ENCODE measurements at regions not wholly inside any gene's neighbourhood (a gene's known extent, or its start where the extent isn't known, plus 50 kb on each side); places are given as distances from the start of the nearest gene placed in this dataset.

DNA sequence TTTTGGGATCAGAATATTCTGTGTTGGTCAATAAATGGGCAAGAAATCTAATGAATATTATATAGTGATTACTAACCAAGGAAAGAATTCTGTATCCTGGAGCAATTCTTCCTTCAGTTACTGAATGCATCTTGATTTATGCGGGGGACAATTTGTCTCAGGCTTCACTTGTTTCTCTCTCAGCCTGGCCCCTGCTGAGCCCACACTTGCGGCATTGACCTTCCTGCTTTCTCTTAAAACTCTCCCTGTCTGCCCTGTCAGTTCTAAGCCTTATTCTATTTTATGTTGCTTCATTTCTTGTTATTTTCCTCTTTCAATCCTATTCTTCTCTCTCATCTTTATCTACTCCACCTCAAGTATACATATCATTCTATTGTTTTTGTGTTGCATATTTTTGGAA is 122.1 kb upstream of the TPK1 start:
- WGBS, result 58% methylated on average over 2 of the region's 2 CpGs
- DNase-seq (no peak), ATAC-seq (no peak)
- H3K27ac ChIP-seq (ENCODE audit: low read length), result no peak overlapping the region
- H3K27me3 ChIP-seq (ENCODE audit: control insufficient read depth, insufficient read depth), result no peaks in the 10 kb centered on the region
- intact Hi-C loops (cut with DNase I), result no loop called here
- H3K4me1 ChIP-seq (ENCODE audit: control insufficient read depth, insufficient read depth, low read length), result no peaks in the 10 kb centered on the region
- no peak overlapping the region for H3K4me3 ChIP-seq (ENCODE audit: low read length)
- H3K9me3 ChIP-seq (ENCODE audit: control insufficient read depth, low read length), result no peaks in the 10 kb centered on the region

DNA sequence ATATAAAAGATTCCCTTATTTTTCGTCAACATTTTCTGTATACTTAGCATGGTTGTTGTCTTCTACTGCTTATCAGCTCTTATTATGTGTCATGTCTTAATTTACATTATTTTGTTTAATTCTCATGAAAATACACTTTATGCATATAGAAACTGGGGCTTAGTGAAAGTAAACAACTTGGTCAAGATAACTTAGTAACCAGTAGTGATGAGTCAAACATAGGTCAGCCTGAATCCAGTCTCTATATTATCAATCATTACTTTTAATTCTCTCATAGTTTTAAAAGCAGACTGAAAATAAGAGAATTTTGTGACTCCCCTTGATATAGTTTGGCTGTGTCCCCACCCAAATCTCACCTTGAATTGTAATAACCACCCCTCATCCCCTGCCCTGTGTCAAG is 119.6 kb upstream of the TPK1 start:
- WGBS, result 87% methylated on average over 1 of the region's 1 CpG
- no peak for DNase-seq
- H3K27ac ChIP-seq (ENCODE audit: low read length), result no peak overlapping the region
- no peaks in the 10 kb centered on the region for H3K9me3 ChIP-seq (ENCODE audit: control insufficient read depth, low read length)
- no peaks in the 10 kb centered on the region for H3K4me1 ChIP-seq (ENCODE audit: control insufficient read depth, insufficient read depth, low read length)
- no peak for ATAC-seq
- intact Hi-C loops (cut with DNase I), result no loop called here
- H3K4me3 ChIP-seq (ENCODE audit: low read length), result no peak overlapping the region
- H3K27me3 ChIP-seq (ENCODE audit: control insufficient read depth, insufficient read depth), result no peaks in the 10 kb centered on the region

DNA sequence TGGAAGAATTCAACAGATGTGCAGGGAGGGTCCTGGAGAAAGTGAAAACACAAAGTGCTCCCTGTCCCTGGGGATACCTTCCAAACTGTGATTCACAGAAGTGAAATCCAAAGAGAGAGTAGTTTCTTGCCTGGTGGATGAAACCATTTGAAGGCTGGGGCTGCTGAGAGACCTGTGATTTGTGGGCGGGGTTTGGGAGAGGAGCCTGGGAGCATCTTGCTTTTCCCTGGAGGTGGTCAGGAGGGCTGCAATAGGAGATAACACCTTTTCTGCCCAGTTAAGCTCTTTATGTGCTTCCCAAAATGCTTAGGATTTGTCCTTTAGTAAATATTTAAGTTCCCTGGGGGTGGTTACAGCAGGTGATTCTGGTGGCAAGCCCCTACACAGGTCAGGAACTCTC is 105.3 kb upstream of the TPK1 start:
- intact Hi-C loops (cut with DNase I), result no loop called here
- H3K27me3 ChIP-seq (ENCODE audit: control insufficient read depth, insufficient read depth), result no peaks in the 10 kb centered on the region
- WGBS, result 63% methylated on average over 1 of the region's 1 CpG
- H3K4me1 ChIP-seq (ENCODE audit: control insufficient read depth, insufficient read depth, low read length), result no peaks in the 10 kb centered on the region
- H3K4me3 ChIP-seq (ENCODE audit: low read length), result no peak overlapping the region
- H3K9me3 ChIP-seq (ENCODE audit: control insufficient read depth, low read length), result no peaks in the 10 kb centered on the region
- DNase-seq, result no peak
- no peak overlapping the region for H3K27ac ChIP-seq (ENCODE audit: low read length)
- no peak for ATAC-seq

DNA sequence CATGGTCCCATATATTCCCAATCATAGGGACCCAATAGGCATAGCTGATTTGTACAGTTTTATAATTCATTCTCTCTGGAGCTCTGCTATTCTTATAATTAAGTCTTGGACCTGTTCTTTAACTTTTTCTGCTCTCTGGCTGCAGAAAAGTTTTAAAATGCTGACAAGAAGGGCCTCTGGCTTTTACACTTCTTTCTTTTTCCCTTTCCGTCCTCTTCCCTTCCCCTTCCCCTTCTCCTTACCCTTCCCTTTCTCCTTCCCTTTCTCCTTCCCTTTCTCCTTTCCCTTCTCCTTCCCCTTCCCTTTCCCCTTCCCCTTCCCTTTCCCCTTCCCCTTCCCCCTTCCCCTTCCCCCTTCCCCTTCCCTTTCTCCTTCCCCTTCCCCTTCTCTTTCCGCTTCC is 101.3 kb upstream of the TPK1 start:
- no peak for DNase-seq
- H3K4me3 ChIP-seq (ENCODE audit: low read length), result no peak overlapping the region
- H3K9me3 ChIP-seq (ENCODE audit: control insufficient read depth, low read length), result no peaks in the 10 kb centered on the region
- 64% methylated on average over 1 of the region's 2 CpGs for WGBS
- H3K27me3 ChIP-seq (ENCODE audit: control insufficient read depth, insufficient read depth), result no peaks in the 10 kb centered on the region
- no peak overlapping the region for H3K27ac ChIP-seq (ENCODE audit: low read length)
- intact Hi-C loops (cut with DNase I), result no loop called here
- H3K4me1 ChIP-seq (ENCODE audit: control insufficient read depth, insufficient read depth, low read length), result no peaks in the 10 kb centered on the region
- ATAC-seq, result no peak

DNA sequence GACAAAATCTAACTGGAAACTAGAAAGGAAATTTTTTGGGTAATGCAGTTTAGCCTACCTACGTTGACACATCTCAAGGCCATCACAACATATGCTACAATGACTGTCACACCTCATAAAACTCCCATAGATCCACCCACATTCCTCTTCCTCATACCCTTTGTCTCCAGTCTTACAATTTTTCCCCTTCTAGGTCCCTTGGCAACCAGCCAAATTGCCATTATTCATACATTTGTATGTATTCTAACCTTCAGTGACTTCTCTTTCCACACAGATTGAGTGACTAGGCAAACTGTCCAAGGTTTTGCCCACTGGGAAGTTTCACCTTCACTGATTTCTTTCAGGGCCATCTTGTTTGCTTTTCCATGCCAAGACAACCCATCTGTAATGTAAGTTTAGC is 100.5 kb upstream of the TPK1 start:
- DNase-seq (no peak), ATAC-seq (no peak)
- H3K27me3 ChIP-seq (ENCODE audit: control insufficient read depth, insufficient read depth), result no peaks in the 10 kb centered on the region
- intact Hi-C loops (cut with DNase I), result no loop called here
- no peaks in the 10 kb centered on the region for H3K9me3 ChIP-seq (ENCODE audit: control insufficient read depth, low read length)
- H3K27ac ChIP-seq (ENCODE audit: low read length), result no peak overlapping the region
- 72% methylated on average over 1 of the region's 1 CpG for WGBS
- H3K4me1 ChIP-seq (ENCODE audit: control insufficient read depth, insufficient read depth, low read length), result no peaks in the 10 kb centered on the region
- no peak overlapping the region for H3K4me3 ChIP-seq (ENCODE audit: low read length)

DNA sequence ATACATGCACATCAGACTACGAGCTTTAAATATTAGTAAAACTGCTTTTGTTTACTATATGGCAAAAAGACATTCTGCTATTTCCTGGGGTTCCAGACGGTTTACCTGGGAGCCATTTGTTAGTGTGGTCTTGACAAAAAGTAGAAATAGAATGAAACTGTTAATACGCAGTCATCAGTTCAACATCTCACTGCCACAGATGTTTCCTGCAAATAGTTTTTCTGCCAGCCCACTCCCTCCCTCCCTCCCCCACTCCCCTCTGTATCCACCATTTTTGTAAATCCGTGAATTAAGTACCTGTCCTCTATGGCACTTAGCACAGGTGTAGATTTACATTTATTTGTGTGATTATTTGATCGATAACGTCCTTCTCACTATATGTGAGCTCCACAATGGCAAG is 74.6 kb upstream of the TPK1 start:
- Histone ChIP-seq H3K27ac (ENCODE audit: low read length) (no peak overlapping the region), H3K4me1 (ENCODE audit: control insufficient read depth, insufficient read depth, low read length) (no peaks in the 10 kb centered on the region), H3K4me3 (ENCODE audit: low read length) (no peak overlapping the region), H3K9me3 (ENCODE audit: control insufficient read depth, low read length) (no peaks in the 10 kb centered on the region), H3K27me3 (ENCODE audit: control insufficient read depth, insufficient read depth) (no peaks in the 10 kb centered on the region)
- DNase-seq, result no peak
- no peak for ATAC-seq
- 74% methylated on average over 6 of the region's 6 CpGs for WGBS
- intact Hi-C loops (cut with DNase I), result no loop called here

DNA sequence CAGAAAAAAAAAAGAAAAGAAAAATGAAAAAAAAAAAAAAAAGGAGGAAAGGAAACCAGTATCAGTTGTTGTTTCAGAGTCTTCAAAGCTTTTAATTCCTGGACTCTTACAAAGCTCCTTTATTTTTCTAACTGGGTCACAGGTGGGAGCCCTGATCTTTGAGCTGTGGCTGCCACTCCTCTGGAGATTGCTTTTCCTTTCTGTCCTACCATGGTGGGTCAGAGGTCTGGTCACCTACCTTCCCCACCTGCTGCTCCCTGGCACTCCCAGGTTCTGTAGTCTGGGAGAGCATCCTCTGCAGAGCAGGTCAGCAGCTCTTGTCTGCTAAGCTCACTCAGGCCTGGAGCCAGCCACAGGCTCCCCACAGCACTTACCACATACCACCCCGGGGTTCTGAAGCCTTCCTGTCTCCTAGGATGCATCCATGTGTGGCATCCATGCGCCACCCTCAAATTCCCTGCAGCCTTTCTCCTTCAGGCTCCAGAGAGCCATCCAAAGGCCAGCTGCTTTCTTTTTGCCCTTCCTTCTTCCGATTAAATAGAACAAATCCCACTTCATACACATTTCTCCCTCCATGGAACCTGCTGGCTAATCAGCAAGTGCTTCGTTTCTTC is 73.2 kb upstream of the TPK1 start:
- ATAC-seq (no peak), DNase-seq (no peak)
- intact Hi-C loops (cut with DNase I), result no loop called here
- no peaks in the 10 kb centered on the region for H3K27me3 ChIP-seq (ENCODE audit: control insufficient read depth, insufficient read depth)
- WGBS, result 71% methylated on average over 4 of the region's 4 CpGs
- no peaks in the 10 kb centered on the region for H3K9me3 ChIP-seq (ENCODE audit: control insufficient read depth, low read length)
- H3K4me3 ChIP-seq (ENCODE audit: low read length), result no peak overlapping the region
- no peak overlapping the region for H3K27ac ChIP-seq (ENCODE audit: low read length)
- H3K4me1 ChIP-seq (ENCODE audit: control insufficient read depth, insufficient read depth, low read length), result no peaks in the 10 kb centered on the region

DNA sequence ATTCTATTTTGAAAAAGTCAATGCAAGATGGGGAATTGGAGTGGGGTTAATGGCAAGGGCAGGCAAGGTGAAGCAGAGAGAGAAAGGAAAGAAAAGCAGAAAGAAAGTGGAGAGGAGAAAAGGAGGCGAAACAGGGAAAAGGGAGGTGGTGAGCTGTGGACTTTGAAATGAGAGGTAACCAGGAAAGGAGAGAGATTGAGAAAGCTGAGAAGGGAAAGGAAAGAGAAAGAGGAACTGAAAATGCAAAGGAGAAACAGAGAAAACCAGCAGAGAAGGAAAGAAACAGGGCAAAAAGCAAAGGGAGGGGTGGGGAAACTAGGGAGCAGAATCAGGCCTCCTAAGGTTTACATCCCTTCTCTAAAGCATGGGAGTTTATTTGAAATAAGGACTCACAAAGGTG is 72.5 kb upstream of the TPK1 start:
- Histone ChIP-seq H3K27ac (ENCODE audit: low read length) (no peak overlapping the region), H3K27me3 (ENCODE audit: control insufficient read depth, insufficient read depth) (no peaks in the 10 kb centered on the region), H3K4me3 (ENCODE audit: low read length) (no peak overlapping the region), H3K4me1 (ENCODE audit: control insufficient read depth, insufficient read depth, low read length) (no peaks in the 10 kb centered on the region), H3K9me3 (ENCODE audit: control insufficient read depth, low read length) (no peaks in the 10 kb centered on the region)
- no peak for DNase-seq
- intact Hi-C loops (cut with DNase I), result no loop called here
- ATAC-seq, result no peak
- WGBS, result 92% methylated on average over 1 of the region's 1 CpG

DNA sequence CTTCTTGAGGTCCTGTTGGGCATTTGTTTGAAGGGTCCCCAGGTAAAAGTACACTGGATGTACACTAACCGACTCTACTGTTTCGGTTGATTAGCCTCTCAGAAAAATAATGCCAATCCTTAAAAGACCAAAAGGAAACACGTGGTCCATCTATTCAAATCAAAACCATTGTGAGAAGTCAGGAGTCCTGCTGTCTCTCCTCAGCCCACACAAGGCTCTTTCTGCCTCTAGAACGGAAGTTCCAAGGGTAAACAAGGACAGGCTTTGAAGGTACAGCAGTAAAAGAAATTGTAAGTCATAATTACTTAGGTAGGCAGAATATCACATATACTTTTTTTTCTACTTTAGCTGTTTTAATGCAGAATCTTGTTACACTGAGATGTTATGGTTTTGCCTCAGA is 71.7 kb upstream of the TPK1 start:
- Histone ChIP-seq H3K4me1 (ENCODE audit: control insufficient read depth, insufficient read depth, low read length) (no peaks in the 10 kb centered on the region), H3K4me3 (ENCODE audit: low read length) (no peak overlapping the region), H3K9me3 (ENCODE audit: control insufficient read depth, low read length) (no peaks in the 10 kb centered on the region), H3K27ac (ENCODE audit: low read length) (no peak overlapping the region), H3K27me3 (ENCODE audit: control insufficient read depth, insufficient read depth) (no peaks in the 10 kb centered on the region)
- no peak for ATAC-seq
- intact Hi-C loops (cut with DNase I), result no loop called here
- no peak for DNase-seq
- WGBS, result 50% methylated on average over 4 of the region's 4 CpGs

DNA sequence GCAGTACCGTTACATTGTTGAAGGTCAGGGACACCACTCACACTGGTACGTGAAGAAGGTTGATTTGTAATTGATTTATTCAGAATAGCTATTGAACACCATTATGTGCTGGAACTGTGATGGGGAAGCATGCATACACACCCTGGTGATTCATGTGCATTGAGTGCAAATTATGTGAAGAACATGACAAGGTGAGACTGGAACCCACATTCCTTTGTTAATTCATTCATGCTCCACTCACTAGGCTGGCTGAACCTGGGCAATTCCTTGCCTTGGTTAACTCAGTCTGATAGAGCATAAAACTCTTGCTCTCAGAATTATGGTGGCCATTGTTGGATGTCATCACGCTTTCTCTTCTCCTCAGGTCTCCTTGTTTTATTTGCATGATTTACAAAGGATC is 67.3 kb upstream of the TPK1 start:
- DNase-seq, result no peak
- WGBS, result 91% methylated on average over 3 of the region's 3 CpGs
- H3K27me3 ChIP-seq (ENCODE audit: control insufficient read depth, insufficient read depth), result no peaks in the 10 kb centered on the region
- H3K27ac ChIP-seq (ENCODE audit: low read length), result no peak overlapping the region
- no peaks in the 10 kb centered on the region for H3K4me1 ChIP-seq (ENCODE audit: control insufficient read depth, insufficient read depth, low read length)
- no peaks in the 10 kb centered on the region for H3K9me3 ChIP-seq (ENCODE audit: control insufficient read depth, low read length)
- ATAC-seq, result no peak
- no peak overlapping the region for H3K4me3 ChIP-seq (ENCODE audit: low read length)
- intact Hi-C loops (cut with DNase I), result no loop called here

DNA sequence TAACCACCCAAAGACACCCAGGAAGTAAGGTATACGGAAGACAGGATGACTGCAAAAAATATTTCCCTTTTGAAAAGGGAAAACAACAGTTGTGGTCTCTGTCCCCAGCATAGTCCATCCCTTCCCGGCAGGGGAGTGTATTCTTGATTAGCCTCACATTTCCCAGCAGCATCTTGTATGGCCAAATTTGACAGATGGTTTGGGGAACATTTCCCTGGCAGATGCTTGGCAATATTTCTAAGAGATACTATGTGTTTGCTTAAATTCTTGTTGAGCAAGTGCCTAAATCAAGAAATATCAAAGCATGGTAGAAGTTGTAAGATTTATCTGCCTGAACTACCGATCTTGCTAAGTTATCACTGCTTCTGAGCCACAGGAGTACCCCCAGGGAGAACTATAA is 56.9 kb upstream of the TPK1 start:
- no peak for ATAC-seq
- no peaks in the 10 kb centered on the region for H3K4me1 ChIP-seq (ENCODE audit: control insufficient read depth, insufficient read depth, low read length)
- DNase-seq, result no peak
- no peak overlapping the region for H3K4me3 ChIP-seq (ENCODE audit: low read length)
- no peak overlapping the region for H3K27ac ChIP-seq (ENCODE audit: low read length)
- no peaks in the 10 kb centered on the region for H3K27me3 ChIP-seq (ENCODE audit: control insufficient read depth, insufficient read depth)
- no peaks in the 10 kb centered on the region for H3K9me3 ChIP-seq (ENCODE audit: control insufficient read depth, low read length)
- 55% methylated on average over 3 of the region's 3 CpGs for WGBS
- intact Hi-C loops (cut with DNase I), result no loop called here
